ENCODE measurements at regions not wholly inside any gene's neighbourhood (a gene's known extent, or its start where the extent isn't known, plus 50 kb on each side); places are given as distances from the start of the nearest gene placed in this dataset.
"Not testable (repeated sequence)": the region's sequence is repeated elsewhere in the genome, so short reads cannot be mapped to it uniquely, and the experiment has no call there.

DNA sequence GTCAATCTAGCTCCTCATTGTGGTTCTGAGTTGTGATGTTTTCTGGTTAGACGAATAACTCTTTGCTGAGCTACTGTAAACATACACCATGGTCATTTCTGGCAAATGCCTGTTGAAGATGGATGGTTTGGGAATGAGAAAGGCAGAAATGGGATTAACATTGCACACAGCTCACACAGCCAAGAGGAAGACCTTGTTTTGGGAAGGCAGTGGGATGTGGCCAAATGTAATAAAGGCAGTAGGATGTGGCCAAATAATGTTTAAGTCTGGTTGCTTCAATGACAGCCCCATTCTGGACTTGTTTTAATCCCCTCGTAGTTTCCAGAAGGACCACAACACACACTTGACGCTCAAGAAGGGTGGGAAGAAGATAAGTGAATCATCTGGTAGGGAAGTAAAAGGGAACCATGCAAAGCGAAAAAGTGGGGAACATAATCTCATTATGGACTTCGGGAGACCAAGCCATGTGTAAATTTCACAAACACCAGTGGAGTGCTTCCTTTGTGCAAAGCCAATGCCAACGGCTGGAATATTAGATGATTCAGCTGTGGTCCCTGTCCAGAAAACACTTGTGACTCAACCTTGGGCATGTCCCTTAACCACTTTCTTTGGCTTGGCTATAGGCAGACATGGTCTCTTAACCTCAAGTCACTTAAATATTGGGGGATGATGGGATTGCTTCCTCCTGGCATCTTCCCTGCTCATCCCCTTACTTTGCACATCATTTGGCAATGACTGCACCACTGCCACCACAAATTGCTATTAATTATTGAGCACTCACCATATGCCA is 284.4 kb upstream of the CRY1 start:
- DNase-seq, result no peak

DNA sequence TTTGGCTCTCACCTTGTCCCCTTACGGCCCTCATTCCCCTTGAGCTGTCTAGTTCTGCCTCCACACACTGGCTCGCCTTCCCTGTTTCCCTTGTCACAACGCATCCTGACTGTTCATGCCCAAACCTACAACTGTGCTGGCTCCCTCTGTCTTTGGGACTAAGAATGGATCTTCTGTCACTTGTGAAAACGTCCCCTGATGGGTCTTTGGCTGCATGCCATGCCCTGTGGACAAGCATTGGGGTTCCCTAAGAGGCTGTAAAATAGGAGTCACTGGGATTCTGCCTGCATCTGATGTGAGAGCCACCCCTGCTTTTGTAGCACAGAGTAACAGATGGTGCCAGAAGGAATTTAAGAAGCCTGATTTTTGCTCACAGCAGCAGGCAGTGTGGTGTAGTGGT is 285.3 kb upstream of the CRY1 start:
- no peak for DNase-seq

DNA sequence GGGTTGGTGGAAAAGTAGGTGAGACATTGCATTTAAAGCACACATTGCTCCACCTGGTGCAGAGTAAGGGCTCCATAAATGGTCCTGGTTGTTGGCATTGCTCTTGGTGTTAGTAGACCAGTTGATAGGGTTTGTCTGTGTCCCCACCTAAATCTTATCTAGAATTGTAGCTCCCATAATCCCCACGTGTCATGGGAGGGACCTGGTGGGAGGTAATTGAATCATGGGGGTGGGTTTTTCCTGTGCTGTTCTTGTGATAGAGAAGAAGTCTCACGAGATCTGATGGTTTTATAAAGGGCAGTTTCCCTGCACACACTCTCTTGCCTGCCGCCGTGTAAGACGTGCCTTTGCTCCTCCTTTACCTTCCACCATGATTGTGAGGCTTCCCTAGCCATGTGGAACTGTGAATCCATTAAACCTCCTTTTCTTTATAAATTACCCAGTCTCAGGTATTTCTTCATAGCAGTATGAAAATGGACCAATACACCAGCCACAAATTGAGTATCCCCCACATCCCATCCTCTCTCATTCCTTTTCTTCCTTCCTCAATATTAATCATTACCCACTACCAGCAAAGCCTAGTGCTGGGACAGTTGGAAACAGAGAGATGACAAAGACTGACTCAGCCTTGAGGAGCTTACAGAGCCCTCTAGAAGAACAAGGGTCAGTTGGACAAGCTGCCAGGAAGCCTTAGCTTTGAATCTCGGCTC is 285.9 kb upstream of the CRY1 start:
- not testable (repeated sequence) for DNase-seq

DNA sequence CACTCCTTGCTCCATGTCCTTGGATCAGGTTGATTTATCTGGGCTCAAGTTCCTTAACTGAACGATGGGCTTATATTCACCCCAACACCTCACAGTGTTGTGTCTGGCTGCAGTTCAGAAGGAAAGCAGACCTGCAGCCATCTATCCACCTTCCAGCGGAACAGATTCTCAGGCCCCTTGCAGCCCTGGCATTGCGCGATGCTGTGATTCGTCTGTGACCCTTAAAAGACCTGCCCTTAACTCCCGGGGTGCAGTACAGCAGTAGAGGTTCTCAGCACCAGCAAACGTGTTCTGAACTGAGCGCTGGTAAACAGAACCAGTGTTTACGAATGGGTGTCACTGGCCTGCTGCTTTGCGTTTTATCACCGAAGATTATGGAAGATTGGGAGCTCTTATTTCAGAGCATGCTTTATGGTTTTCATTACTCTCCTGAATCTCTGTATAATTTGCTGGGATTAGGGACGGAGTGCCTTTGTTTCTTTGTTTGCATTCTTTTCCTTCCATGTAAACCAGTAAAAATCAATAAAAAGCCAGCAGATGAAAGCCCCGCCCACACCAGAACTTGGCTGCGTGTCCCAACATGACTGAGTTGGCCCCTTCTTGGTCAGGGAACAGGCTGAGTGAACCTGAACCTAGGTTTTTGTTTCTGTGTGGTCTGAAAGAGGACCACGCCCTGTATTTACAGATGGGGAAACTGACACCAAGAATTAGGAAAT is 286.7 kb upstream of the CRY1 start:
- no peak for DNase-seq

DNA sequence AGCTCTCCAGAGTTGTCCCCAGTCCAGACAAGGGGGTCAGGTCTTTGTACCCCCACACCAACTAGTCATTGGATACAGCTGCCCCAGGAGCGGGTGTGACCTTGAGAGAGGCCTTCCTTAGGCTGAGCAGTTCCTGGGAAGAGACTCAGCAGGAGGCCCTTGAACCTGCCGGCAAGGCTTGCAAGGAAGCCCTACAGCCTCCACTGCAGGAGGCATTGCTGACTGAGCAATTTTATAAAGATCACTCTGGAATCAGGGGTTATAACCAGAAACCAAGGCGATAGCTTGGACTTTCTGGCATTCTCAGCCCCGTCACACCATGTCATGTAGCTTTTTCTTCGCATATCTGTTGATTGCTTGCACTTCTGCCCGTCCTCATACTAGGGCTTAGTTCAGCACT is 291.3 kb upstream of the CRY1 start:
- DNase-seq, result no peak

DNA sequence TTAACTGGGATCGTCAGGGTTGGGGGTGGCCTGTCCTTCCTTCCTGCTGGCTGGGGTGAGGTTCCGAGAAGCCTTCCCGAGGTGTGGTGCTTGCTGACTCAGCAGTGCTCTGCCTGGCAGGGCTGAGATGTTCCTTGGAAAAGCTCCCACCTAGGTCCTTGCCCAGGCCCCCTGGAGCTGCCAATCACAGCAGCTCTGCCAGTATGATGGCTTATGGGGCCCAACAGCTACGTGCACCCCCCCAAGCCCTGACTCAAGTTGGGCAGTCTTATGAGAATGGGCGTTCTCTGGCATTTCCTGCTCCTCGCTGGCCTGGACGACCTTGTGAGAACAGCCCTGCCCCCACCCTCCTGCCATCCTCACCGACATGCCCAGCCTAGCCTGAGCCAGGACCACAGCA is 292.2 kb upstream of the CRY1 start:
- DNase-seq, result no peak

DNA sequence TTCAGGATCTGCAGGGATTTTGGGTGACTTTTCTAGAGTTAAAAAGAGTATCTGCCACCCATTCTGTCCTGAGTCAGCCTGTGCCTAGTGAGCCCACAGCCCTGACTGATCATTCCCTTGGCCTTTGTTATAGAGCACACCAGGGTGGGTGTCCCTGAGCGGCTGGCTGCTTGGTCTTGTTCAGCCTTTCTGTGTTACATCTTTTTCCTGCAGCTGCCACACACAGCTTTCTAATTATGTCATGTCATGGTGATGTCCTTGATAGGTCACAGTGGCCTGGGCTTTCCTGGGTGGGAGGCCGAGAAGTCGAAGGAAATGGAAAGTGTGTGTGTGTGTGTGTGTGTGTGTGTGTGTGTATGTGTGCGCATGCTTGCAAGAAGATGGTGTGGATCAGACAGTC is 293.2 kb upstream of the CRY1 start:
- DNase-seq, result no peak

DNA sequence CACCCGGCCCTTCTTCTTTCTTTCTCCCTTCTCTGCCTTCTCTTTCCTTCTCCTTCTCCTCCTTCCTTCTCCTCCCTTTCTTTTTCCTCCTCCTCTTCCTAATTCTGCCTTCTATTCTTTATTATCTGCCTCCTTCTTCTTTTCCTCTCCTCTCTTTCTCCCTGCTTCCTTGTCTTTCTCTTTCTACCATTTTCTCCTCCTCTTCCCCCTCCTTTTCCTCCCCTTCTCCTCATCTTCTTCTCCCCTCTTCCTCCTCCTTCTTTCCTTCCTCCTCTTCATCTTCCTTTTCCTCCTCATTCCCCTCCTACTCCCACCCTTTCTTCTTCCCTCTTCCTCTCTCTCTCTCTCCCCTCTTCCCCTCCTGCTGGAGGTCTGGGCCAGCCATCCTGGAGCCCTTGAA is 294.9 kb upstream of the CRY1 start:
- DNase-seq, result no peak

DNA sequence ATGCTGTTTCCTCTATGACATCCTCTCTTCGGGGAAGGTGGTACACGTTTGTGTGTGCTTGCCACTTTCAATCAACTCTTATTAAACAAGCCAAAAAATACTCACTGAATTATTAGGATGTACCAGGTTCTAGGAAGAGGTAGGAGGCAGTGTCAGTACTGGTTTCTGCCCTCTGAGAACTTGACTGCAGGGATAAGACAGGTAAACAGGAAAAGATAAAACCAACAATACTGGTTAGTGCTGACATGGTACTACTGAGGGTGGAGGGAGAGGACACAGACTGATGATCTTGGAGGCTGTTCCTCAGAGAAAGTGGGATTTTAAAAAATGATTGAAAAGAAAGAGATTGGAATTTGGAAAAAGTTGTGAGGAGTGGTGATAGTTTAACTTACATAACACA is 295.2 kb upstream of the PWP1 start:
- DNase-seq, result no peak

DNA sequence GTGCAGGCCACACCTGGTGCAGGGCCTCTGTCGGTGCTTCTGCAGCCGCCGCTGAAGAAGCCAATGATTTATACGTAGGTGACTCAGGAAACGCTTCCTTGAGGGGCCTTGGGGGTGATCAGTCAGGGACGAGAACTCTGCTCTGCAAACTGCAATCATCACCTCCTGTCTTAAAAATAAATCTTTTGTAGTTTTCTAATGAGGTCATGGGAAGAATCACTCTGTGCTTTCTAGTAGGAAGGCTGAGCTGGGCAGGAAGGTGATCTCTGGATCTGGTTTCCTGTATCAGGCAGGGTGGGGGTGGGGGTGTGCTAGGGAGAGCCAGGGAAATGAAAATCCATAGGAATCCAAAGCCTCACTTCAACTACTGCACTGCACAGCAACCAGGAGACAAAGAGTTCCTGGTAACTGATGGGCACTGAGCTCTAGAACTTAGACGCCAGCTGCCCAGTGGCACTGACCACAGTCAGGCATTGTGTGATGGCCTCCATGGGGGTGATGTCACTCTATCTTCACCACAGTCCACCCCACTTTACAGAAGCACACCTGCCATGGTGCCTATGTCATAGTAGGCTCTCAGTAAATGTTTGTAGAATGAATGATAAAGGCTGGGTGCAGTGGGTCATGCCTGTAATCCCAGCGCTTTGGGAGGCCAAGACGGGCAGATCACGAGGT is 292.4 kb upstream of the PWP1 start:
- no peak for DNase-seq

DNA sequence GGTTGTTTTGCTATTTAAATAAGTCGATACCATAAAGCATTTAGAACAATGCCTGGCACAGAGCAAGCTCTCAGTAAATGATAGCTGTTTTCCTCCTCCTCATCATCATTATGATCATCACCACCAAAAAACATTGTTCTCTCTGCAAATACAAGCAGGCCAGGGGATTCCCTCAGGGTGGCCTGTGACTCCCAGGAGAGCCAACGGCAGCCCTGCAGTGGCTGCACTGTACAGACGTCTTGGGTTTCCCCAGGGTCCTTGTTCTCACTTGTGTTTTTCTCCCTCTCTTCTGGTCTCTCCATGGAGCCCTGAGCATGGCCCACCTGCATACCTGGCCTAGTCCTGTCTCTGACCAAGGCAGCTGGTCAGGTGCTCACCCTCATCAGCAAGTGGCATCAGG is 290.9 kb upstream of the PWP1 start:
- no peak for DNase-seq

DNA sequence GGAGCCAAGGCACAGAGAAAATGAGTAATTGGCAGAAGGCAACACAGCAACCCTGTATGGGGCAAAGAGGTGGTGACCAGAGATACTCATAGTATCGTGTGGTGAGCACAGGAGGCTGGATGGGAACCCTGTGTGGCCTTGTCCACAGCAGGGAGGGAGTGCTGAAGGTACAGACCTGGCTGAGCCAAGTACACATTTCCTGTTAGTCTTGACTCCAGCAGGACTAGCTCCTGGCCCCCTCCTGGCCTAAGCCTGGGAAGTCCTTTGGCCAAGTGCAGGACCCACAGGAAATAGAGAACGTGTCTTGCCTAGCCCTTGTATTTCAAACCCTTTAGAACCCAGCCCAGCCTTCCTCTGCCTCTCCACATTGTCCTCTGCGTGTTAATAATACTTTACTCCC is 289.8 kb upstream of the PWP1 start:
- DNase-seq, result no peak

DNA sequence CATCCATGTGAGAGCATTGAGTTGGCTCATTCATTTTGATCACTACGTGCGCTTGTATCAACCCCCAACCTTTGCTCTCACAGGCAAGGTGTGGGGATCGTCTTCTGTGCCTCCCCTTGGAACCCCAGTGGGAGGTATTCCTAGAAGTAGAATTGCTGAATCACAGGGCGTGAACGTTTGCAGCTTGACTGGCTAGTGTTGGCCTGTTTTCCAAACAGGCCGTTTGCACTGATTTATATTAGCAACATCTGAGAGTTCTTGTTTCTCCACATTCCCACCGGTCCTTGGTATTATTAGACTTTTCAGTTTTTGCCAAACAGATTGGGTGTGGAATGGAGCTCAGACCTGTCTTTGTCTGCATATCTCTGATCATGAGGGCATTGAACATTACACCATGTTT is 288.6 kb upstream of the PWP1 start:
- DNase-seq, result no peak

DNA sequence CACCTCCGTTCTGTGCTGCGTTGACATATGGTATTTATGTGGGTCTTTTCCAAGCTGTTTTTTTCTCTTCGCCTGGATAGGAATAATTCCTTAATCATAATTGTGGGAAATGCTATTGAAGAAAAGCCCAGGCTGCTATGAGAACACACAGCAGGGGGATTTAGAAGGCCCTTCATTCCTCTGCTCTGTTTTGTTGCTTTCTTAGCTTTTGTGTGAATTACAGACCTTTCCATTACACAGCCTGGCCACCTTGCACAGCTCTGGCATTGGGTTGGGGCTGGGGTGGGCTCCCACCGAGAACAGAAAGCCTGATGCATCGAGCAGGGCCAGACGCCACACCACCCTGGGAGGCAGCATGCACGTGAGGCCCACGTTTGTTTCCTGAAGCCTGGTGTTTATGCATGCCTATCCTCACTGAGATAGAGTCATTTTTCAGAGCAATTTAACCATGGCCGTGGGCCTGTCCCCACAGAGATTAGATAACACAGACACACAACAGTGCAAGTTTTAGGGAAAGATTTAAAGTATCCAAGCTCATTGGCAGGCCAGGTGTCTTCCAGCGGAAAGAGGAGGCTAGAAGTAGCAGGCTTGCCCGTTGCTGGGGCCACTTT is 287.6 kb upstream of the PWP1 start:
- no peak for DNase-seq

DNA sequence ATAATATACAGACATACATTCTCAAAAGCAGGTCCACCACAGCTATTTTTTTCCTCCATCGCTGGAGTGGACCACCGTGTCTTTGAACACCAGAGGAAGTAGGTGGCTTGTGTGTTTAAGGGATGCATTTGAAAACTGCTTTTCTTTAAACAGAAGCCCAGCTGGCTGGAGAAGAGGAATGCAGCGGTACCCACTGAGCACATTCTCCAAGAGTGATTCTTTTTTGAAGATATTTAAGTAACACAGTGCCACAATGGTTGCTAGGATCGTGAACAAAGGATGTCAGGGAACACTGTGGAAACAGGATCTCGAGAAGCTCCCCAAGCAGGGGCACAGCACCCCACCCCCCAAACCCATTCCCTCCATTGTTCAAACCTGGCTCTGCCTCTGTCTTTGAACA is 286.6 kb upstream of the PWP1 start:
- DNase-seq, result no peak

DNA sequence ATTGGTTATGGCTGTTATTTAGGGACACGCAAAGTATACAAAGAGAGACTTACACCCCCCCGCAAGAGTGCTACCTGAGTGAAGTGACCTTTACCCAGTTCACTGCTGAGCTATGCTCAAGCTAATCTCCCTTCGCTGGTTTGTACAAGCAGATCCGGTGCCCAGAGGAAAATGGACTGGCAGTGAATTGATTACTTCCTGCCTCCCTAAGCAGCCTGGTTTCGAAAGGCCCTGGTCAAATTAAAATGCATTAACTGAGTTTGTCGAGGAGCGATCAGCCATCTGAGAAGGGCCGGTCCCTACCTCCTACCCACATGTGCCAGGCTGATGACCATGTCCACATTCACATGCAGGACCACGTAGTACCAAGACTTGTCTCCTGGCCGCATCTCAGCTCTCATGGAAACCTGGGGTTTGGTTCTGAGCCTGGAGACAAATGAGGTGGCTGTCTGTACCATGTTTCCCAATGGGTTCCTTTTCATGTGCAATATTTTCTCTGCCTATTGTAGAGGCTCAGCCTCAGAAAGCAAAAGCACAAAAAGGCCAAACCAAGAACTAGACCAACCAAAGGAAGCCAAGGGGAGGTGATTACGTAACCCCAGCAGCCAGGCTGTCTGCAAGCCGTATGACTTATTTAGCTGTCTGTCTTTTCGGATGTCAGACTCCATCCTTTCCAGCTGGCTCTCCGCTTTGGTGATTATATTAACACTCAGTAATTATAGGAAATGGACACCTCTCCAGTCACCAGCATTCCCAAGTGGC is 284.7 kb upstream of the PWP1 start:
- no peak for DNase-seq

DNA sequence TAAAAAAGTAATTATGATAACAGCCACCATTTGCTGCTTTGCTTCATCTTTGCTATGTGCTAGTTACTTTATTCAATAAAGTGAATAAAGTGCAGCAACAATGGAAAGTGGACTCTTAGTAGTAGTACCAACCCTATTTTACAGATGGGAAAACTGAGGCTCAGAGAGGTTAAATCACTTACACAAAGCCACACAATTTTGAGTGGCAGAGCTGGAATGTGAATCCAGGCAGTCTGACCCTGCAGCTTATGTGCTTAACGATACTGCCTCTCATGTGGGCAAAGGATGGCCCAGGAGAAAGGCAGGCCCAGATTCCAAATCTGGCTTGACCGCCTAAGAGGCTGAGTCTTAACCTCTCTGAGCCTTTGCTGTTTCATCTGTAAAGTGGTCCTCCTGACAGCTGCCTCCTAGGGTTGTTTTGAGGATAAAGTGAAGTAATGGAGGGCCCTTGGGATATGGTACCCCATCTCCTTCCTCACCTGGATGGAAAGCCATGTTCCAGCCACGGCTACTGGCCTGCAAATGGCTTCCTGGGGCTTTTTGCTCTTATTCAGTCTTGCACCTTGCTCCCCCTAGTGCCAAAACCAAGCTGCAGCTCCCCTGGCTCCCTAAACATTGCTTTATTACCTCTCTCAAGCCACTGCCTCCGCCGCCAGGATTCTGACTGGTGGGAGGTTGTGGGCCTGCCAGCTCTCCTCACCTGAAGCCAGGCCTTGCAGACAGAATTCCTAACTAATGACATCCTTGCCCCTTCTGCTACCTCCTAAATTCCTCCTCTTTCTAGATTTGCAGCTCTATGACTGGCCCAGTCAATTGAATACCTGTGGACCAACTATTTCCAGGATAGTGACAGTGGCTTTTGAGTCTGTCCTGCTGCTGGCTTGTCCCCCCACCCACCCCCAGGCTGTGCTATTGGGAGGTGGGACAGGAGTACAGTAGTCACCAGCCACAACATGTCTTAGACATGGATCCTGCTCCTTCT is 283.3 kb upstream of the PWP1 start:
- peak in 1 of 2 experiments; percentile 69 for DNase-seq

DNA sequence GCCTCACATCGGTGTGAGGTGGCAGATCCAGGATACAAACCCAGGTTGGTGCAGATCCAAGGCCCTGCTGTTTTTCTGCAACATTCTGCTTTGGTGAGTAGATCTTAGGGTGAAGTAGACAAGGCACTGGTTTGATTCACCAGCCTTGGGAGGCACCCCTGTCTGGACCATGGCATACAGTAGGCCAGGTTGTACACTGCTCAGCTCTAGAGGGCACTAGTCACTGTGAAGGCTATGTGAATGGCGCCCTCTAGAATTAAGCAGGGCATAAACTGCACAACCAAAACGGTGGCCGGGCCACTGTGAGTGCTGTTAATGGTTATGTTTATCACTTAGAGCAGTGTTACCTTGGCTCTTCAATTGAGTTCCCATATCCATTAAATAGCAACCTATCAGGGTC is 280.6 kb upstream of the PWP1 start:
- DNase-seq, result peak; percentile 14 to 69

DNA sequence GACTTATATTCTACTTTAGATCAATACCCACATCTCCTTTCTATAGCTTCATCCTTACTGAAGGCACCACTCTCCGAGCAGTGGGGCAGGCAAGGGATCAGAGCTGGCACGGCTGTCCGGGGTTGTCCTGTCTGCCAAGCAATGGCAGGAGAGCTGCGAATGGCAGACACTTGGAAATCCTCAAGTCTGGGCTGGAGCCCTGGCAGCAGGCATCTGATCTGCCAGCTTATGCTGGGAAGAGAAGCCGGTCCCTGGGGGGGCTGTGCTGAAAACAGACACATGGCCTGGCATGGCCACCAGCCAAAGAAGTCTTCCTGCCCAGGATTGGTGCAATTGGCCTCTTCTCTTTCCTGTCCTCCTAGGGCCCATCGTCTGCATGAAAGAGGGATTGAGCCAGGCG is 280.2 kb upstream of the PWP1 start:
- DNase-seq, result no peak

DNA sequence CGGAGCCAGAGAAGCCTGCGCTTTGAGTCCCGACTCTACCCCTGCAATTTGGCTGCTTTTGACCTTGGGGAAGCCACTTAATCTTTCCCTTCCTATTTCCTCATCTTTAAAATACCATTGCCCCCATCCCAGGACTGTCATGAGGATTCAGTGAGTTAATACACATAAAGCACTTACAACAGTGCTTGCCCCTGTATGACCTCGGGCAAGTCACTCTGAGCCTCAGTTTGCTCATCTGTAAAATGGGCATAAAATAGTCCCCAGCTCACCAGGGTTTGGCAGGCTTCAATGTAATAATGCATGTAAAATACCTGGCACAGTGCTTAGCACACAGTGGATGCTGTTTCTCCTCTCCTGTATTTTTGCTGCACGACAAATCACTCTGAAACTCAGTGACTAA is 278.7 kb upstream of the PWP1 start:
- DNase-seq, result no peak

Measured in SW 1271 (cell line).